ENCODE measurements at regions not wholly inside any gene's neighbourhood (a gene's known extent, or its start where the extent isn't known, plus 50 kb on each side); places are given as distances from the start of the nearest gene placed in this dataset.

GRCh38 chrX:97685753-97686152 is 802.0 kb downstream of the RPA4 start:
- Mint-ChIP-seq H3K36me3 (ENCODE audit: insufficient read depth in 1 of 3, low read depth in 3 of 3) (no peaks in the 10 kb centered on the region; a peak in 1 of 7 replicates), H3K4me1 (peaks cover 24 to 31% of the 10 kb centered on the region in 2 experiments), H3K4me3 (no peak overlapping the region), H3K27ac (no peak overlapping the region), H3K27me3 (ENCODE audit: low read depth) (no peaks in the 10 kb centered on the region), H3K9me3 (no peaks in the 10 kb centered on the region)
- Histone ChIP-seq H3T11ph (ENCODE audit: low read length) (no peak overlapping the region), H3K4ac (ENCODE audit: low read depth, low read length) (no peak overlapping the region), H3K18ac (ENCODE audit: insufficient read length, low read depth, low read length) (no peak overlapping the region), H2BK12ac (ENCODE audit: insufficient read length, low read depth, low read length) (no peak overlapping the region), H3K27ac (ENCODE audit: insufficient read length, low read depth, low read length) (no peak overlapping the region), H3K79me1 (ENCODE audit: insufficient read depth, low read depth, low read length, poor library complexity, severe bottlenecking) (no peaks in the 10 kb centered on the region), H3K14ac (ENCODE audit: insufficient read depth, low read length) (no peak overlapping the region), H2BK120ac (ENCODE audit: low read depth, low read length, poor library complexity, severe bottlenecking) (no peak overlapping the region), H3K79me2 (ENCODE audit: insufficient read depth, low read length) (no peaks in the 10 kb centered on the region), H3K9me3 (ENCODE audit: control insufficient read depth, low read depth, low read length) (no peaks in the 10 kb centered on the region), H2BK20ac (ENCODE audit: low read depth, low read length, poor library complexity, severe bottlenecking) (no peak overlapping the region), H4K91ac (ENCODE audit: insufficient read length, low read depth, low read length) (no peak overlapping the region), H3K9ac (ENCODE audit: extremely low read depth, insufficient read length, low read length) (no peak overlapping the region), H4K5ac (ENCODE audit: insufficient read length, low read depth, low read length) (no peak overlapping the region), H3K27me3 (ENCODE audit: insufficient read depth, low read length) (no peaks in the 10 kb centered on the region), H2AFZ (ENCODE audit: low read length) (no peak overlapping the region), H4K20me1 (ENCODE audit: control insufficient read depth, insufficient read depth, insufficient read length) (no peaks in the 10 kb centered on the region), H4K8ac (replicated peaks; ENCODE audit: insufficient read length, low read depth, low read length) (no peak overlapping the region), H3K23ac (ENCODE audit: insufficient read length, low read depth, low read length) (no peak overlapping the region), H3K56ac (ENCODE audit: insufficient read length, low read depth, low read length) (no peak overlapping the region), H3K4me1 (ENCODE audit: insufficient read depth, low read length) (peaks cover 2% of the 10 kb centered on the region; the same call in 1 of the 2 replicates), H2AK5ac (ENCODE audit: insufficient read length, low read length) (no peak overlapping the region), H3K4me2 (ENCODE audit: insufficient read depth, insufficient read length, low read length) (no peak overlapping the region), H3K23me2 (ENCODE audit: insufficient read length, low read depth, low read length, poor library complexity, severe bottlenecking) (no peaks in the 10 kb centered on the region), H2BK15ac (ENCODE audit: low read depth, low read length) (no peak overlapping the region), H2BK5ac (ENCODE audit: insufficient read length, low read length) (no peak overlapping the region)
- no CpG with 5 or more reads among the region's 4 CpGs for WGBS (ENCODE audit: extremely low coverage, insufficient read length, low lambda C conversion rate)
- peak; percentile 85 for TF ChIP-seq CTCF (conservative IDR thresholded peaks at IDR 0.05)
- no peak for DNase-seq

All from H9 (cell line).